ENCODE measurements at regions not wholly inside any gene's neighbourhood (a gene's known extent, or its start where the extent isn't known, plus 50 kb on each side); places are given as distances from the start of the nearest gene placed in this dataset.
"Not testable (repeated sequence)": the region's sequence is repeated elsewhere in the genome, so short reads cannot be mapped to it uniquely, and the experiment has no call there.

DNA sequence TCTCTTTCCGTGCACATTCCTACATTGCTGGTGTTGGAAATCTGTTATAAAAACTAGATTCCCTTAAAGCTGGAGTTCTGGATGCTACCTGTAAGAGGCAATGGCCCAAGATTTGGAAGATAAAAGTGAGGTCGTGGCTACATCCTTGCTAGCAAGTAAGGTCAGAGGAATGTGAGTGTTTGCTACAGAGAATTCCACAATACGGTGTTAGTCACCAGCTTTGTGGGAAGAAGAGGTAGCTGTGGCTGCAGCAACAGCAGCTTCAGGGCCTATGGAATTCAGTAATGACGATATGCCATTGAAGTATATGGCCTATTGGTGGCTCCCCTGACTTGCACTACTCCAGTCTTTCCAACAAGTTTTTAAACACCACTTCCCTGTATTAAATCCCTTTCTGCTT, 227.7 kb upstream of the TMEM260 start:
- in situ Hi-C loops (cut with HindIII; ENCODE audit: low pct_unique_long_range_greater_than_20kb, low sequenced_read_pairs) = no loop called here

DNA sequence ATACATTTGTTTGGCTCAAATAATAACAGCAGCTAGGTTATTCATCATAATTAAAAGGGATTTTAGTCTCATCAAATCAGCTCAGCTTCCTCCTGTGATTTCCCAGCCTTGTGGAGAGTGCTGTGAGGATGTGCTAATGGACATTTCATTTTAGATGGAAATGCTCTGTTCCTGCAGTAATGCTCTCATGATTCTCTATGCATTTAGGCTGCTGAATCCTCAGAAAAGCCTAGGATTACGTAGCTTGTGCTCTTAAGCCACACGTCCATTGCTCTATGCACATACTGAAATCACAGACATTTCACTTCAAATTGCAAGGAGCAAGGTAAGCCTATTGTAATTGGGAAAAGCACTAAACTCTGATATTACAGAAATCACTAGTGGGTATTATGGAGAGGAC, 226.6 kb upstream of the TMEM260 start:
- in situ Hi-C loops (cut with HindIII; ENCODE audit: low pct_unique_long_range_greater_than_20kb, low sequenced_read_pairs) = no loop called here
- DNase-seq (ENCODE audit: low read depth, low spot score) = no peak

More for the DNA sequence above, 227.7 kb upstream of the TMEM260 start:
- no peak for DNase-seq (ENCODE audit: low read depth, low spot score)

DNA sequence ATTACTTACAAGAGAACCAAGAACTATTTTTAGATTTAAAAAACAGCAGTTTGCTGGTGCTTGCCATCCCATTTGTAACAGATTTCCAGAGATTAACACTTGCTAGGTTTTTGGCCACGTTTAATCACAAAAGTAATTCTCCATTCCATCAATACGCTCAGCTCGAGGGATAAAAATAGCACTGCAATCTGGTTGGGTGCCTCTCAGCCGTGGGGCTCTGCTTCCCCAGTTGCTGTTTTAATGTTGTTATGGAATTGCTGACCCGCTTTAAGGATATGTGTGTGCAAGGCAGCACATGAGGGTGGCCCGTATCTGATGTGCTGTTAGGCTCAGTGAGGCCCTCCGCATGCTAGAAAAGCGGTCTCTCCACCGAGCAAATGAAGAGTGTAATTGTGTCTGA, 222.2 kb upstream of the TMEM260 start:
- no peak for DNase-seq (ENCODE audit: low read depth, low spot score)
- in situ Hi-C loops (cut with HindIII; ENCODE audit: low pct_unique_long_range_greater_than_20kb, low sequenced_read_pairs) = no loop called here

DNA sequence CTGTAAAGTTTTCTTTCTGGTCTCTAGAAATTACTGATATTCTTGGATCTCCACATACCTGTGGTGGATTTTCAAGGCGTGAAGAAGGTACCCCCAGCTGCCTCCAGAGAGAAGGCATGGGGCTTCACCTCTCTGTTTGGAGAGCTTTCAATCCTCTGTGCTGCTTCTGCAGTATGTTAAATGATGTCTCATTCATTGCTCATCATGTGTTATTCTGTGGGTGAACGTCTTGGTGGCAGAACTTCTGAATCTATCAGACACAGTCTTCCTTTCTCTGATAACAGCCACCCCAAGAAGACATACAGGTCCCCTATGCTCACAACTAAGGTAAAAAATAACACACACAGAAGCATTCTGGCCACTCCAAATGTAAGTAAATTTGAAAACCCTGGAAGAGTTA, 221.3 kb upstream of the TMEM260 start:
- DNase-seq (ENCODE audit: low read depth, low spot score) = no peak
- in situ Hi-C loops (cut with HindIII; ENCODE audit: low pct_unique_long_range_greater_than_20kb, low sequenced_read_pairs) = no loop called here

DNA sequence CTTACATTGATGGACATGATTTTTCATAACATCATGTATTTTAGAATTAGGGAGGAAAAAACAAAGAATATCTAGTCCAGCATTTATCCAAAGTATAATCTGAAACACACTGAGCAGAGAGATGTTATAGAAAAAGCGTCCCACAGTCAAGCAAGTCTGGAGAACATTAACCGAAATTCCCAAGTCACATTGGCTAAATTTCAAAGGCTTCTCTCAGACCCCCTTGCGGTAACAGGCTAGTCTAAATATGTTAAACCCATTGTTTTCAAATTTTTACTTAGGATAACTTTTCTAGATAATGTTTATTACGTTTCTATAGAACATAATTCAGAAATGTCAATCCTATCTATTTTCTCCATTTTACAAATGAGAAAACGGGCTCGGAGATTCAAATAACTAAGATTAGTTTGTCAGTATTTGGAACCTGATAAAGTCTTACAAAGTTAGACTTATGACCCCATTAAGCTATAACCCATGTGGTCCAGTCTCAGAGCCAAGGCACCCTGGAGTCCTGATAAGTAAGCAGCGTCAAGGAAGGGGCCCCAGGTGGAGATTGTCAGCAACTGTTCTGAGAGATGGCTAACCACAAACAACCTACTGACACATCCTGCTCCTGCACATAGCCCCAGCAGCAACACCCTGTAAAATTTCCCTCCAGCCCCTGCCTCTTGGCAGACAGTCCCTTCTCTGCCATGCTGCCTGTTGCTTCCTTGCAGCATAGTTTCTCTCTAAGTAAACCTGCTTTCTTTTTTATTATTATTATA, 220.6 kb upstream of the TMEM260 start:
- in situ Hi-C loops (cut with HindIII; ENCODE audit: low pct_unique_long_range_greater_than_20kb, low sequenced_read_pairs) = no loop called here
- DNase-seq (ENCODE audit: low read depth, low spot score) = no peak

DNA sequence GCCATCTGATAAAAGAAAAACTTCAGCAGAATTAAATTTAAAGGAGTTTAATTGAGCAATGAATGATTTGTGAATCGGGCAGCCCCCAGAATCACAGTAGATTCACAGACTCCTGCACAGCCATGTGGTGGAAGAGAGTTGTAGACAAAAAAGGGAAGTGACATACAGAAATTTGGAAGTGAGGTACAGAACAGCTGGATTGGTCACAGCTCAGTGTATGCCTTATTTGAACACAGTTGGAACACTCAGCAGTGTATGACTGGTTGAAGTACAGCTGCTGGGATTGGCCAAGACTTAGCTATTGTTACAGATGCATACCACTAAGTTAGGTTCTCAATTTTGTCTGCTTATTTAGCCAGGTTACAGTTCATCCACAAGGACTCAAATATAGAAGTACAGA, 213.9 kb upstream of the TMEM260 start:
- in situ Hi-C loops (cut with HindIII; ENCODE audit: low pct_unique_long_range_greater_than_20kb, low sequenced_read_pairs); DNase-seq (ENCODE audit: low read depth, low spot score): not testable (repeated sequence)

DNA sequence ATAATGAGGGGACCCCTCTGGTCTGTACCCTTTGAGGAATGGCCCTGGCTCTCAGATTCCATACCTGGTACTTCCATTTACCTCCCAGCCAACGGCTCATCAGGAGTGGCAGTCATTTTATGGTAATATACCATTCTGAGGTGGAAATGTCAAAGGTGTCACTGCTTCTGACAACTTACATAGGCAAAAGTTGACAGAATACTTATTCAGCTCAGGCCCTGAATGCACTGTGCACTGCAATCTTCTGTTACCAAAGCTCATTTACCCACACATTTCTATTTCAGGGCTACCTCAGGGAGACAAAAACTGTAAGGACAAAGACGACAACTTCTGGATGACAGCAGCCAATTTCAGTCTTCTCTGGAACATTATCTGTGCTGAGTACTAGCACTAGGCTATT, 212.2 kb upstream of the TMEM260 start:
- DNase-seq (ENCODE audit: low read depth, low spot score) = no peak
- in situ Hi-C loops (cut with HindIII; ENCODE audit: low pct_unique_long_range_greater_than_20kb, low sequenced_read_pairs) = no loop called here

DNA sequence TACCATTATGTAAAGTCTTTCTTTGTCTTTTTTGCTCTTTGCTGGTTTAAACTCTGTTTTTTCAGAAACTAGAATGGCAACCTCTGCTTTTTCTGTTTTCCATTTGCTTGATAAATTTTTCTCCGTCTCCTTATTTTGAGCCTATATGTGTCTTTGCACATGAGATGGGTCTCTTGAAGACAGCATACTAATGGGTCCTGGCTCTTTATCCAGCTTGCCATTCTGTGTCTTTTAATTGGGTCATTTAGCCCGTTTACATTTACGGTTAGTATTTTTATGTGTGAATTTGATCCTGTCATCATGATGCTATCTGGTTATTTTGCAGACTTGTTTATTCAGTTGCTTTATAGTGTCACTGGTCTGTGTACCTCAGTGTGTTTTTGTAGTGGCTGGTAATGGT, 207.9 kb upstream of the TMEM260 start:
- in situ Hi-C loops (cut with HindIII; ENCODE audit: low pct_unique_long_range_greater_than_20kb, low sequenced_read_pairs) = no loop called here
- DNase-seq (ENCODE audit: low read depth, low spot score) = no peak

DNA sequence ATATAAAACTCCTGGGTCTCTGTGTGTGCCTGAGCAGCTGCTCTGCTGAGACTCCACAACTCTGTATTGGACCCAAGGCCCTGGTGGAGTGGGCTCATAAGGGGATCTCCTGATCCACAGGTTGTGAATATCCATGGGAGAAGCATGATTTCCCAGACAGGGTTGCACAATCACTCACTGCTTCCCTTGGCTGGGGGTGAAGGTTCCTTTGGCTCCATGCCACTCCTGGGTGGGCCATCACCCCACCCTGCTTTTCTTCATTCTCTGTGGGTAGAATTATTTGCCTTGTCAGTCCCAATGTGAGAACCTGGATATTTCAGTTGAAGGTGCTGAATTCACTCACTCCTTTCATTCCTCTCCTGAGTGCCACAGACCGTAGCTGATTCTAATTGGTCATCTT, 205.2 kb upstream of the TMEM260 start:
- DNase-seq (ENCODE audit: low read depth, low spot score) = no peak
- in situ Hi-C loops (cut with HindIII; ENCODE audit: low pct_unique_long_range_greater_than_20kb, low sequenced_read_pairs) = no loop called here

DNA sequence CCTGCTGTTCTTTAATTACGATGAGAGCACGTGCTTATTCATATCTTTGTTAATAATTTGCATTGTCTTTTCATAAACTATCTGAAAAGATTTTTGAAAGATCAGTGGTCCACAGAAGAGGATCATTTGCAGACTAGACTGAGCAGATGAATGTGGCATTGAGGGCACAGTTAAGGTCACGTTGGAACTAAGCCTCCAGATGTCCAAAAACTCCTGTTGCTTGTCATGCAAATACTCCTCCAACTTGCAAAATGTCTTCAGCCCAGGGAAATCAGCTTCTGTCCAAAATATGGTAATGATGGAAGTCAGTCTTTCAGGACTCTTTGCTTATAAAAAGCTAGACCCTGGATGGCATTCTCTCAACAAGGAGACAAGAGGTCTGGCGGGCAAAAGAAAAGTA, 201.6 kb upstream of the TMEM260 start:
- in situ Hi-C loops (cut with HindIII; ENCODE audit: low pct_unique_long_range_greater_than_20kb, low sequenced_read_pairs) = no loop called here

DNA sequence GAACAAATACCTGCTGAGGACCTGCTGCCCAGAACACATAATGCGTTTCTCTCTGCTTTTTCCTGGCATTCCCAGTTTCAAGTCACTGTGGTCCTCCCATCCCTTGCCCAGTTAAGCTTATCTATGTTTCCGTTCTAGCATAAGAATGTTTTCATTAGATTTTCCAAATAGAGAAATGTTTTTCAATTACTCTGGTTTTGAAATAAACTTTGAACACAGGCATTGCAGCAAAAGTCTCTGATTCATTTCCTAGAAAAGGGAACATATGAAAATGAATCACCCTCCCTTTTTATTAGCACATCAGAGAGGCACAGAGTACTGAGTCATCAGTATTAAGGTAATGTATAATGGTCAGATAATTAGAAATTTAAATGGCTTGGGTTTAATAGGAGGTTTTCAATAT, 201.1 kb upstream of the TMEM260 start:
- in situ Hi-C loops (cut with HindIII; ENCODE audit: low pct_unique_long_range_greater_than_20kb, low sequenced_read_pairs) = no loop called here
- DNase-seq (ENCODE audit: low read depth, low spot score) = no peak

More for the DNA sequence above, 201.6 kb upstream of the TMEM260 start:
- DNase-seq (ENCODE audit: low read depth, low spot score) = no peak

DNA sequence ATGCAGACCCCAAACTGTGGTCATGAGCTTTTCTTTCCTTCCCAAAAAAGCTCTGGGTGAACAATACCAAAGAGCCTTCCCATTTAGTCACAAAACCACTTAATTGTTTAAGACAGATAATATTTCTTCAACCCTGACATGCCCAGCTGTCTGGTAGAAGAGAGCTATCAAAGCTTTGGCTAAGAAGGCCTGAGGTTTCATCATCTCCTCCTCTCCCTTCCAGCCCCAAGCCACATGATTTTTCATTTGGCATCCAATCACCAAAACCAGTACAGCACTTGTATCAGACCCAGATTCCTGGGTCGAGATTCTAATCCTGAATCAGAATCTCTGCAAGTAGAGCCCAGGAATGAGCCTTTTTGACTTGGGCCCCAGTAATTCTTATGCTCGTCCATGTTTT, 199.6 kb upstream of the TMEM260 start:
- no peak for DNase-seq (ENCODE audit: low read depth, low spot score)
- in situ Hi-C loops (cut with HindIII; ENCODE audit: low pct_unique_long_range_greater_than_20kb, low sequenced_read_pairs) = no loop called here

DNA sequence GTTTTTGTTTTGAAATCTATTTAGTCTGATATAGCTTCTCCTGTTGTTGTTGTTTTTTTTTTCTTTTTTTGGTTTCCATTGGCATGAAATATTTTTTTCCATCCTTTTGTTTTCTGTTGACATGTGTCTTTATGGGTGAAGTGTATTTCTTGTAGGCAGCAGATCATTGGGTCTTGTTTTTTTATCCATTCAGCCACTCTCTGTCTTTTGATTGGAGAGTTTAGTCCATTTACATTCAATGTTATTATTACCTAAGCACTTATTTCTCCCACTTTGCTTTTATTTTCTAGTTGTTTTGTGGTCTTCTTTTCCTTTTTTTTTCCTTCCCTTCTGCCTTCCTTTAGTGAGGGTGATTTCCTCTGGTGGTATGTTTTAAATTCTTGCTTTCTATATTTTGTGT, 193.6 kb upstream of the TMEM260 start:
- in situ Hi-C loops (cut with HindIII; ENCODE audit: low pct_unique_long_range_greater_than_20kb, low sequenced_read_pairs) = no loop called here

DNA sequence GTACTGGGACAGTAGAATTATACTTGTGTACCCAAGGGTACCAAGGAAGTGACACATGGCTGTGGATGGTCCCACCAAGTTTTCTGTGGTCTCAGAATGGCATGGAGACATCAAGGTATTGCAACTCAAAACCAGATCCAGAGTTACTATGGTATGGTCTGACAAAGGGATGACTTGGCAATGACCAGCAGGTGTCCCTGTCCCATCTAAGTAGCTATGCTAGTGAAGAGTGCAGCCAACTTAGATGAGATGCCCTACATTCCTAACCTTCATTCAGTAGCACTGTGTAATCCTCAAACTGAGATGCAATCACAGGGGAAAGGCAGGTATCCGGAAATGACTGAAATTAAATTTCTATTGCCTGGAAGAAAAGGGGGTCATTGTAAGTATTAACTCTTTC, 188.7 kb upstream of the TMEM260 start:
- in situ Hi-C loops (cut with HindIII; ENCODE audit: low pct_unique_long_range_greater_than_20kb, low sequenced_read_pairs) = no loop called here
- DNase-seq (ENCODE audit: low read depth, low spot score) = peak; percentile 6

More for the DNA sequence above, 193.6 kb upstream of the TMEM260 start:
- DNase-seq (ENCODE audit: low read depth, low spot score) = no peak

DNA sequence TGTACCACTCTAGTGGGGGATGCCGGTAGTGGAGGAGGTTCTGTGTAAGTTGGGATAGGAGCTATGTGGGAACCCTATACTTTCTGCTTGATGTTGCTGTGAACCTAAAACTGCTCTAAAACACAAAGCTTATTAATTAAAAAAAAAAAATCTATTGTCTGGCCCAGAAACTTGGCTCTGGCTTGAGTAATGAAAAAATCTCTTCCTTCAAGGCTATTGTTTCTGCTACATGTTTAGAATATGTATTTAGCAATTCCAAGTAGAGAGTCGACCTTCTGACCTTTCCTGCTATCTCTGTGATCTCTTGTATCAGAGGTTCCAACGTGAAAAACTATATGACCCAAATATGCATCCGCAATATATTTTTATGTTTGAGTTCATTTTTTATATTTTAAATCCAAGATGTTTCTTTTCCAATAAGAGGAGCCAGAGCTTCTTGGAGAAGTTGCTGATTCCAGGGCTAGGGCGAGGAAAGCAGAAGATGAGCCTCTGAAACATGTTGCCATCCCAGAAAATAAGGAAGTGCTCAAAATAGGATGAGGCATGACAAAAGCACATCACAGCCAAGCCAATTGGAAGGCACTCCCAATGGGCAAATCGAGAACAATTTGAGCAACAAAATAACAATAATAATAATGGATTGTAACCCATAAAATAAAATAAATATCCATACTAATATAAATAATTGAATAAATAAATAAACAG, 184.6 kb upstream of the TMEM260 start:
- in situ Hi-C loops (cut with HindIII; ENCODE audit: low pct_unique_long_range_greater_than_20kb, low sequenced_read_pairs) = no loop called here
- DNase-seq (ENCODE audit: low read depth, low spot score) = no peak

DNA sequence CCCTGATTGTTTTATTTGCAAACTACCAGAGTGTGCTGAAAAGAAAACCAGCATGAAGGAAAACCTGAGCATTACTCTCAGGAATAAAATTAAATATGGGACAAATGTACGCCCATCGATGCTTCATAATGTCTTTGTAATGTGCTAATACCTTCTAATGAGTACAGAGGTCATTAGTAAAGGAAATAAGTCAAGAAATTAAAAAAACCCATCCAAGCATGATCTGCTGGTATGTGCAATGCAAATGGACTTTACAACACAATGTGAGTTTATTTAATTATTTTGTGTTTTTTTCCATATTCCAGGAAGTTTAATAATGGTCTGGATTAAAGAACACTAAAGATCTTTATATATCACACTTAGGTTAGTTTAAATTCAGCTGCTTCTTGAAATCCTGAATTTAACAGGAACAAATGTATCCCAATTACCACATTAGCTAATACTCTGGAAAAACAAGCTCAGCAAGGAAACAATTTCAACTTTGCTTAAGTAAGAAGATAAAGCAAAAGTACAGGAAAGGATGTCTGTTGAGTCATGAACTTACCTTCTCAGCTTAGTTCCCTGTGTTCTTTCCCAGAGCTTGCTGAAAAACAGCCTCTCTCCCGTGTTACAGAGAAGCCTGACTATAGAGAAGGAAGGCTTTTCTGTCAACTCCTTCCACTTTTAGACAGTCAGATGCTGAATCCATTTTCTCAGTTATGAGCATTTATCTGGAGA, 179.3 kb upstream of the TMEM260 start:
- DNase-seq (ENCODE audit: low read depth, low spot score) = no peak
- in situ Hi-C loops (cut with HindIII; ENCODE audit: low pct_unique_long_range_greater_than_20kb, low sequenced_read_pairs) = no loop called here

DNA sequence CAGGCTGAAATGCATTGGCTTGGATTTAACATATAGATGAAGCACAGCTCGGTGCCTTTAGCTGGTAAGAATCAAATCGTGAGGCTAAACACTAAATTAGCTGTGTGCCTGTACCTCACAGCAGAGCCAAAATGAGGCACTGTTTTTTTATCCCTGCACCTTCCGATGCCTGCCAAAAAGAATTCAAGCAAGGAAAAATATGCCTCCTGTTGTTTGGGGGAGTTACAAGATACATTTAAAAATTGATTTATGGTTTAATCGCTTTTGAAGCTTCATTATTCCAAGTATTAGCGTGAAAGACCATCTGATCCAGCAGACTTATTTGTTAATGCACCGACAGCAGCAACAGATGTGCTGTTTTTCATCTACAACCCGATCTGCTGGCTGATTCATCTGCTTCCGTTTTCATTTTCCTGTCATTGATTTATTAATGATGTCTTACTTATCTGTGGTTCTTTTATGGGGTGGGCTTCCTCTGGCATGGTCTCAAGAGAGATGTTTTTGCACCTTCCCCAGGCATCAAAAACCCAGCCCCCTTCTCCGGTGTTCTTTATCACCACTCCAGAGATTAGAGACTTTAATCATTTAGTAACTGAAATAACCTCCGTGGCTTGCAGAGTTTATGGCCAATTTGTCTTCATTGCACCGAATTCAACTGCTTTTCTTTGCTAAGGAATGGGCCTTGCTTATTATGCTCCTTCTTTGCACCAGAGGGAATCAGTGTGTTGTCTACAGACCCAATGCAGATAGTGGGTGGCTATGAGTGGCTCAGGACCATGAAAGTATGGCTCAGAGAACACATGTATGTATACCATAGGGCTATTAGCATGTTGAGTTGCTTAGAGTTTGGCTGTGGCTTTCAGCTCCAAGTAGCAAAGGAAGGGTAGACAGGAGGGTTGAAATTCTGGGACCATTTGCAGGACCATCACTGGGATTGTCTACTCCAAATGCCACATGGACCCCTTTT, 166.8 kb upstream of the TMEM260 start:
- no peak for DNase-seq (ENCODE audit: low read depth, low spot score)
- in situ Hi-C loops (cut with HindIII; ENCODE audit: low pct_unique_long_range_greater_than_20kb, low sequenced_read_pairs) = no loop called here

DNA sequence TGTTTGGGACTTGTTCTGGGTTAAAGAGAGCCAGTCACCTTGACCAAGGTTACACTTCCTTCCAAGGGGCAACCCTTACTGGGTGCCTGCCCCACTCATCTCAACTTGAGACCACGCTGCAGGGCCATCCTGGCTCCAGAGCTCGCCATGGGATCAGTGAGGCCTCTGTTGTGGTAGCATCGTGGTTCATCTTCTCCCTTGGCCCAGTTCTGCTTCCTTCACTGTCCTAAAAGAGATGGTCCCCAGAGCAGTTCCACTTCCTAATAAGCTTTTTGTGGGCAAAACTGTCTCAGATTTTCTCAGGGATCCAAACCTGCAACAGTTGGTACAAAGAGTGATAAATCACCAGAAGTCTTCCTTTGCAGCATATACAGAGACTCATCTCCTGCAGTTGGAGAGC, 165.9 kb upstream of the TMEM260 start:
- in situ Hi-C loops (cut with HindIII; ENCODE audit: low pct_unique_long_range_greater_than_20kb, low sequenced_read_pairs) = no loop called here

More for the DNA sequence above, 165.9 kb upstream of the TMEM260 start:
- no peak for DNase-seq (ENCODE audit: low read depth, low spot score)

Measured in SK-MEL-5 (cell line).